Nephron progenitor cell (in vitro differentiated cells): ENCODE measurements at regions not wholly inside any gene's neighbourhood (a gene's known extent, or its start where the extent isn't known, plus 50 kb on each side); places are given as distances from the start of the nearest gene placed in this dataset.

ENCODE experiments used
- DNase-seq: peaks from one replicate; pipeline ENCODE4 v3.0.0; 2021
- H3K27ac Mint-ChIP-seq: 2 replicates; pipeline ENCODE4 v1.8.0; 2021; ENCODE audit warnings: mild to moderate bottlenecking, moderate library complexity, mixed read lengths
- H3K27me3 Mint-ChIP-seq: 2 replicates; pipeline ENCODE4 v1.8.0; 2021; ENCODE audit warnings: mild to moderate bottlenecking, low read depth, mixed read lengths; ENCODE audit not compliant: poor library complexity
- H3K36me3 Mint-ChIP-seq: 2 replicates; pipeline ENCODE4 v1.8.0; 2021; ENCODE audit warnings: low read depth, mixed read lengths
- H3K4me1 Mint-ChIP-seq: 2 replicates; pipeline ENCODE4 v1.8.0; 2021; ENCODE audit warnings: mixed read lengths
- H3K4me3 Mint-ChIP-seq: 2 replicates; pipeline ENCODE4 v1.8.0; 2021; ENCODE audit warnings: mild to moderate bottlenecking, moderate library complexity, mixed read lengths
- H3K9me3 Mint-ChIP-seq: 2 replicates; pipeline ENCODE4 v1.8.0; 2021; ENCODE audit warnings: mild to moderate bottlenecking, moderate library complexity, mixed read lengths
- CTCF ChIP-seq: fragments of 200-600 bp; sonication (generic); IDR thresholded peaks from 2 replicates; pipeline ENCODE4 v1.5.0; 2021; ENCODE audit warnings: antibody characterized with exemption

- no peak for TF ChIP-seq CTCF
- H3K27ac Mint-ChIP-seq: no peak overlapping the region
- H3K27me3 Mint-ChIP-seq: peaks cover 23% of the 10 kb centered on the region
- no peak overlapping the region for H3K4me3 Mint-ChIP-seq
- no peaks in the 10 kb centered on the region for H3K36me3 Mint-ChIP-seq
- peaks cover 12% of the 10 kb centered on the region for H3K9me3 Mint-ChIP-seq
- H3K4me1 Mint-ChIP-seq: no peaks in the 10 kb centered on the region
- DNase-seq: no peak
These were observed 93.4 kb downstream of the RRAGC start for GRCh38 chr1:38766125-38766524.

GRCh38 chr1:38763121-38763520, 96.5 kb downstream of the RRAGC start:
- peaks cover 29% of the 10 kb centered on the region for H3K27me3 Mint-ChIP-seq
- H3K4me1 Mint-ChIP-seq: no peaks in the 10 kb centered on the region
- no peaks in the 10 kb centered on the region for H3K36me3 Mint-ChIP-seq
- peaks cover 10% of the 10 kb centered on the region for H3K9me3 Mint-ChIP-seq
- H3K27ac Mint-ChIP-seq: no peak overlapping the region
- no peak for DNase-seq
- no peak overlapping the region for H3K4me3 Mint-ChIP-seq
- no peak for TF ChIP-seq CTCF

- Mint-ChIP-seq H3K4me3 (no peak overlapping the region), H3K27ac (no peak overlapping the region), H3K4me1 (no peaks in the 10 kb centered on the region), H3K36me3 (no peaks in the 10 kb centered on the region), H3K9me3 (peaks cover 5% of the 10 kb centered on the region), H3K27me3 (peaks cover 30% of the 10 kb centered on the region)
- no peak for DNase-seq
- no peak for TF ChIP-seq CTCF
These were observed 99.0 kb downstream of the RRAGC start for GRCh38 chr1:38760562-38760961.

- peaks cover 32% of the 10 kb centered on the region for H3K27me3 Mint-ChIP-seq
- peaks cover 5% of the 10 kb centered on the region for H3K9me3 Mint-ChIP-seq
- H3K36me3 Mint-ChIP-seq: no peaks in the 10 kb centered on the region
- no peak for TF ChIP-seq CTCF
- no peak for DNase-seq
- H3K27ac Mint-ChIP-seq: no peak overlapping the region
- no peaks in the 10 kb centered on the region for H3K4me1 Mint-ChIP-seq
- H3K4me3 Mint-ChIP-seq: no peak overlapping the region
These were observed 100.8 kb downstream of the RRAGC start for GRCh38 chr1:38758820-38759219.

- Mint-ChIP-seq H3K36me3 (no peaks in the 10 kb centered on the region), H3K27me3 (peaks cover 19% of the 10 kb centered on the region), H3K9me3 (peaks cover 8% of the 10 kb centered on the region), H3K4me3 (peak overlapping the region; percentile 74), H3K4me1 (peaks cover 30% of the 10 kb centered on the region), H3K27ac (no peak overlapping the region)
- DNase-seq: peak; percentile 23
- no peak for TF ChIP-seq CTCF
These were observed 112.5 kb downstream of the RRAGC start for GRCh38 chr1:38746941-38747600.

- no peak for DNase-seq
- no peak for TF ChIP-seq CTCF
- H3K4me1 Mint-ChIP-seq: peaks cover 32% of the 10 kb centered on the region
- H3K36me3 Mint-ChIP-seq: no peaks in the 10 kb centered on the region
- peaks cover 19% of the 10 kb centered on the region for H3K27me3 Mint-ChIP-seq
- peaks cover 8% of the 10 kb centered on the region for H3K9me3 Mint-ChIP-seq
- H3K4me3 Mint-ChIP-seq: peak overlapping the region; percentile 74
- H3K27ac Mint-ChIP-seq: no peak overlapping the region
These were observed 113.1 kb downstream of the RRAGC start for GRCh38 chr1:38746402-38746935.
